ENCODE measurements at regions not wholly inside any gene's neighbourhood (a gene's known extent, or its start where the extent isn't known, plus 50 kb on each side); places are given as distances from the start of the nearest gene placed in this dataset.
A peak's percentile ranks its signal among the peaks of the same experiment; 100 is the strongest.

DNA sequence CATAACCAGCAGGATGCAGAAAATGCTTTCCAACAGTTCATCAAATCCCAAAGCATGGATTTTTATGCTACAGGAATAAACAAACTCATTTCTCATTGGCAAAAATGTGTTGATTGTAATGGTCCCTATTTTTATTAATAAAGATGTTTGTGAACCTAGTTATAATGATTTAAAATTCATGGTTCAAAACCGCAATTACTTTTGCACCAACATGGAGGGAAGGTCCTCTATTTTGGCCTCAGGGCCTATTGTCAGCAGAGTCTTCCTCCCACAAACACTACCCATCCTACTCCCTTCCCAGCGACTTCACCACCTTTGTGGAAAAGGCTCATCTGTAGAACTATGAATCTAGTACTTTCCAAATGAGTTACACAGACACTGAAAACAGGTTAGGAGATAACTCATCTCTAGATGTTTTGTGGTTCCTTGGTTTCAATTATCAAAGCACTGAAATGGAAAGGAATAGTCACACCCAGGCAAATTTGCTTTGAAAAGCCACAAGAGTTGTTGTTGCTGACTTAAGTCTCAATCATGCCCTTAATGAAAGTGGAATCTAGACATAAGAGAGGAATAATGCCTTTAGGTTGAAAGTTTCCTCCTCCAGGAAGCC is 59.4 kb upstream of the FRMD4A start:
- TF ChIP-seq EZH2phosphoT487 (IDR thresholded peaks at IDR 0.05; ENCODE audit: borderline replicate concordance, low read depth, low read length): no peak
- TF ChIP-seq, protein P1, sequence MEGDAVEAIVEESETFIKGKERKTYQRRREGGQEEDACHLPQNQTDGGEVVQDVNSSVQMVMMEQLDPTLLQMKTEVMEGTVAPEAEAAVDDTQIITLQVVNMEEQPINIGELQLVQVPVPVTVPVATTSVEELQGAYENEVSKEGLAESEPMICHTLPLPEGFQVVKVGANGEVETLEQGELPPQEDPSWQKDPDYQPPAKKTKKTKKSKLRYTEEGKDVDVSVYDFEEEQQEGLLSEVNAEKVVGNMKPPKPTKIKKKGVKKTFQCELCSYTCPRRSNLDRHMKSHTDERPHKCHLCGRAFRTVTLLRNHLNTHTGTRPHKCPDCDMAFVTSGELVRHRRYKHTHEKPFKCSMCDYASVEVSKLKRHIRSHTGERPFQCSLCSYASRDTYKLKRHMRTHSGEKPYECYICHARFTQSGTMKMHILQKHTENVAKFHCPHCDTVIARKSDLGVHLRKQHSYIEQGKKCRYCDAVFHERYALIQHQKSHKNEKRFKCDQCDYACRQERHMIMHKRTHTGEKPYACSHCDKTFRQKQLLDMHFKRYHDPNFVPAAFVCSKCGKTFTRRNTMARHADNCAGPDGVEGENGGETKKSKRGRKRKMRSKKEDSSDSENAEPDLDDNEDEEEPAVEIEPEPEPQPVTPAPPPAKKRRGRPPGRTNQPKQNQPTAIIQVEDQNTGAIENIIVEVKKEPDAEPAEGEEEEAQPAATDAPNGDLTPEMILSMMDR (conservative IDR thresholded peaks at IDR 0.05; ENCODE audit: low read length): no peak
- no peaks in the 10 kb centered on the region for H3K9me2 ChIP-seq (ENCODE audit: insufficient read depth, low read length)
- H3K27ac ChIP-seq (ENCODE audit: low read depth, low read length, poor library complexity, severe bottlenecking): no peak overlapping the region
- H2AFZ ChIP-seq (ENCODE audit: low read length): no peak overlapping the region
- no peaks in the 10 kb centered on the region for H4K20me1 ChIP-seq (ENCODE audit: insufficient read depth, low read length)
- no peak overlapping the region for H3K4me3 ChIP-seq (ENCODE audit: low read depth, low read length, poor library complexity, severe bottlenecking)
- BruUV-seq (replicated peaks): no TSS peak
- no peaks in the 10 kb centered on the region for H3K36me3 ChIP-seq (ENCODE audit: insufficient read depth, low read length)
- H3K4me1 ChIP-seq (ENCODE audit: insufficient read depth, low read length, poor library complexity, severe bottlenecking): no peaks in the 10 kb centered on the region
- ChIA-PET CTCF (ENCODE audit: unreplicated experiment) (no interaction called here), POLR2A (no interaction called here)
- H3K9me3 ChIP-seq (ENCODE audit: low read length): no peaks in the 10 kb centered on the region
- DNase-seq (ENCODE audit: low spot score): no peak
- H3K4me2 ChIP-seq (ENCODE audit: low read length): no peak overlapping the region
- no peaks in the 10 kb centered on the region for H3K79me2 ChIP-seq (ENCODE audit: insufficient read depth, low read depth, low read length)
- intact Hi-C loops (cut with micrococcal nuclease; ENCODE audit: unreplicated experiment): no loop called here

DNA sequence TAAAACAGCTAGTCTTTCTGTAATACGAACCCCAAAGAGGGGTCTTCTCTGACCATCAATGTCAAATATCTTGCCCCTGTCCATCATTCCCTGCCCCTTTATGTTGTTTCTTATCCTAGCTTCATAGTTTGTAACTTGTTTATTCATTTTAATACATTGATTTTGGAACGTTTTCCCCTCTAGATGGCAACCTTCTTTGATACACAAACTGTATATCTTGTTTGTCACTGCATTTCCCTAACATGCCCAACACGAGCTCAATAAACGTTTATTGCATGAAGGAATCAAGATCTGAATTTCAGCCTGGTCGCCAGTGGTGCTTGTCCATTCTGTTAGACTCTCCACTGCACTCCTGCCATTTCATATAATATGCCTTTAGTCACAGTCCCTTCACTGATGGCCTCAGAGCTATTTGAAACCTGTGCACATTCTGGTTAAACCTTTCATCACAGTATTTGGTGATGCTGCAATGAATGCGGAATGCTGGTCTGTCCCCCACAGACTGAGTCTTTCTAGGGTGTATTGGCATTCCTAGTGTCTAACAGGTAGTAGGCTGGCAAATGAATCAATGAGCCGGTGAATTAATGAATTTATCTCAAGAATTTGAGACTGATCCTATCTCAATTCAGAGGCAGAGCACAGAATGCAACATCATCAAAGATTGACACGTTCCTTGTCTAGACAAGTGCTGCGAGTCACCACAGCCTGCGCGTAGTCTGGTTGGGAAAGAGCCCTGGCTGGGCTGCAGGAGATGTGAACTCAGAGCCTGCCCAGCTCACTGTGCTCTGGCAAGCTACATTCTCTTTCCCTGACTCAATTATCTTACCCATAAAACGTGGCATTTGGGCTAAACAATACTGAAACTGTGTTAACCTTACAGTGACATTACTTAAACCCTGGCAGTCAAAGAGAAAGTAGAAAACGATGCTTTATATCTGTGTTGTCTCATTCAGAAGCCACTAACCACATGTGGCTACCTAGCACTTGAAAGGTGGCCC is 55.2 kb upstream of the FRMD4A start:
- POLR2A ChIA-PET: no interaction called here
- no peaks in the 10 kb centered on the region for H3K9me3 ChIP-seq (ENCODE audit: low read length)
- H4K20me1 ChIP-seq (ENCODE audit: insufficient read depth, low read length): no peaks in the 10 kb centered on the region
- no peaks in the 10 kb centered on the region for H3K79me2 ChIP-seq (ENCODE audit: insufficient read depth, low read depth, low read length)
- H3K4me1 ChIP-seq (ENCODE audit: insufficient read depth, low read length, poor library complexity, severe bottlenecking): no peaks in the 10 kb centered on the region
- no peak overlapping the region for H3K4me3 ChIP-seq (ENCODE audit: low read depth, low read length, poor library complexity, severe bottlenecking)
- TF ChIP-seq, protein P1 (conservative IDR thresholded peaks at IDR 0.05; ENCODE audit: low read length): peak; percentile 52; the same call in 1 of the 2 replicates
- no peak for TF ChIP-seq EZH2phosphoT487 (IDR thresholded peaks at IDR 0.05; ENCODE audit: borderline replicate concordance, low read depth, low read length)
- DNase-seq (ENCODE audit: low spot score): no peak
- intact Hi-C loops (cut with micrococcal nuclease; ENCODE audit: unreplicated experiment): no loop called here
- CTCF ChIA-PET (ENCODE audit: unreplicated experiment): no interaction called here
- H3K9me2 ChIP-seq (ENCODE audit: insufficient read depth, low read length): no peaks in the 10 kb centered on the region
- BruUV-seq (replicated peaks): no TSS peak
- H3K4me2 ChIP-seq (ENCODE audit: low read length): no peak overlapping the region
- no peak overlapping the region for H2AFZ ChIP-seq (ENCODE audit: low read length)
- H3K27ac ChIP-seq (ENCODE audit: low read depth, low read length, poor library complexity, severe bottlenecking): no peak overlapping the region
- H3K36me3 ChIP-seq (ENCODE audit: insufficient read depth, low read length): no peaks in the 10 kb centered on the region

DNA sequence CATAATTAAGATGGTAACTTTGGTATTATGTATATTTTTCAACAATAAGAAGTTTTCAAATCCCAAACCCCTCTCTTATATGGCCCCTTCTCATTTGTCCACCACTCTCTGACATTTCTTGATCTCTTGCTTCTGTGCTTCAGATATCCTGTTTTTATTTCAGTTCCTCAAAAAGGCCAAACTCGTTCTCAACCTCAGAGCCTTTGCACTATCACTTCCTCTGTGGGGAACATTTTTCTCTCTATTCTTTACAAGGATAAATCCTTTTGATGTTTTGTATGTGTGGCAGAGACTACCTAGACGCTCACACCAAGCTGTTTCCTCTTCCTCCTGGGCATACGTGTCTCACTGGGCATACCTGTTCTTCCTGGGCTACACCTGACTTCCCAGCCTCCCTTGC is 54.2 kb upstream of the FRMD4A start:
- no peaks in the 10 kb centered on the region for H4K20me1 ChIP-seq (ENCODE audit: insufficient read depth, low read length)
- no peak overlapping the region for H3K4me2 ChIP-seq (ENCODE audit: low read length)
- no peaks in the 10 kb centered on the region for H3K4me1 ChIP-seq (ENCODE audit: insufficient read depth, low read length, poor library complexity, severe bottlenecking)
- no peaks in the 10 kb centered on the region for H3K79me2 ChIP-seq (ENCODE audit: insufficient read depth, low read depth, low read length)
- H3K27ac ChIP-seq (ENCODE audit: low read depth, low read length, poor library complexity, severe bottlenecking): no peak overlapping the region
- H3K9me2 ChIP-seq (ENCODE audit: insufficient read depth, low read length): no peaks in the 10 kb centered on the region
- H3K9me3 ChIP-seq (ENCODE audit: low read length): no peaks in the 10 kb centered on the region
- BruUV-seq (replicated peaks): no TSS peak
- H3K4me3 ChIP-seq (ENCODE audit: low read depth, low read length, poor library complexity, severe bottlenecking): no peak overlapping the region
- DNase-seq (ENCODE audit: low spot score): no peak
- H3K36me3 ChIP-seq (ENCODE audit: insufficient read depth, low read length): no peaks in the 10 kb centered on the region
- intact Hi-C loops (cut with micrococcal nuclease; ENCODE audit: unreplicated experiment): no loop called here
- TF ChIP-seq, protein P1 (conservative IDR thresholded peaks at IDR 0.05; ENCODE audit: low read length): no peak
- no peak for TF ChIP-seq EZH2phosphoT487 (IDR thresholded peaks at IDR 0.05; ENCODE audit: borderline replicate concordance, low read depth, low read length)
- POLR2A ChIA-PET: no interaction called here
- H2AFZ ChIP-seq (ENCODE audit: low read length): no peak overlapping the region
- CTCF ChIA-PET (ENCODE audit: unreplicated experiment): no interaction called here

Data from OCI-LY7 (cell line).